ENCODE measurements at regions not wholly inside any gene's neighbourhood (a gene's known extent, or its start where the extent isn't known, plus 50 kb on each side); places are given as distances from the start of the nearest gene placed in this dataset.
"Not testable (repeated sequence)": the region's sequence is repeated elsewhere in the genome, so short reads cannot be mapped to it uniquely, and the experiment has no call there.

DNA sequence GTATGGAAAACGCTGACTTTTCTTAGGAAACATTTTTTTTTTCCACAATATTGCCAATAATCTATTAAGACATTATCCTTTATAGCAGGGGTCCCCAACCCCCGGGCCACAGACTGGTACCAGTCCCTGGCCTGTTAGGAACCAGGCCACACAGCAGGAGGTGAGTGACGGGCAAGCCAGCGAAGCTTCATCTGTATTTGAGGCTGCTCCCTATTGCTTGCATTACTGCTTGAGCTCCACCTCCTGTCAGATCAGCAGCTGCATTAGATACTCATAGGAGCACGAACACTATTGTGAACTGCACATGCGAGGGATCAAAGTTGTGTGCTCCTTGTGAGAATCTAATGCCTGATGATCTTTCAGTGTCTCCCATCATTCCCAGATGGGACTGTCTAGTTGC, 793.7 kb downstream of the SLITRK5 start:
- no peaks in the 10 kb centered on the region for H3K4me1 ChIP-seq
- no peaks in the 10 kb centered on the region for H3F3A ChIP-seq (ENCODE audit: low read depth)
- Mint-ChIP-seq H3K27ac (no peak overlapping the region), H3K4me3 (no peak overlapping the region), H3K36me3 (no peaks in the 10 kb centered on the region), H3K27me3 (ENCODE audit: insufficient read depth, low read depth) (no peaks in the 10 kb centered on the region), H3K4me1 (no peaks in the 10 kb centered on the region), H3K9me3 (no peaks in the 10 kb centered on the region)
- no peaks in the 10 kb centered on the region for H3K36me3 ChIP-seq
- no peak for DNase-seq (ENCODE audit: low spot score)
- no peak overlapping the region for H3K4me2 ChIP-seq
- H4K20me1 ChIP-seq (ENCODE audit: low read depth): no peaks in the 10 kb centered on the region
- H2AFZ ChIP-seq (replicated peaks): no peak overlapping the region
- no peak overlapping the region for H3K27ac ChIP-seq
- no peak for TF ChIP-seq EZH2phosphoT487 (IDR thresholded peaks at IDR 0.05)
- no peak for TF ChIP-seq EZH2 (IDR thresholded peaks at IDR 0.05)
- no peak for TF ChIP-seq CTCF (IDR thresholded peaks at IDR 0.05)
- H3K79me2 ChIP-seq (ENCODE audit: low read depth): no peaks in the 10 kb centered on the region
- H3K4me3 ChIP-seq: no peak overlapping the region
- no peaks in the 10 kb centered on the region for H3K9me3 ChIP-seq (ENCODE audit: low read depth)
- no peaks in the 10 kb centered on the region for H3K27me3 ChIP-seq
- H3K9ac ChIP-seq: no peak overlapping the region

- no peak overlapping the region for H3K9ac ChIP-seq
- H3K4me3 ChIP-seq: no peak overlapping the region
- Mint-ChIP-seq H3K27me3 (ENCODE audit: insufficient read depth, low read depth) (no peaks in the 10 kb centered on the region), H3K9me3 (no peaks in the 10 kb centered on the region), H3K4me3 (no peak overlapping the region), H3K36me3 (no peaks in the 10 kb centered on the region), H3K27ac (no peak overlapping the region), H3K4me1 (no peaks in the 10 kb centered on the region)
- H4K20me1 ChIP-seq (ENCODE audit: low read depth): no peaks in the 10 kb centered on the region
- no peaks in the 10 kb centered on the region for H3K27me3 ChIP-seq
- H3K4me2 ChIP-seq: no peak overlapping the region
- H3K27ac ChIP-seq: no peak overlapping the region
- H2AFZ ChIP-seq (replicated peaks): no peak overlapping the region
- no peak for DNase-seq (ENCODE audit: low spot score)
- no peaks in the 10 kb centered on the region for H3K79me2 ChIP-seq (ENCODE audit: low read depth)
- no peaks in the 10 kb centered on the region for H3K36me3 ChIP-seq
- TF ChIP-seq CTCF (IDR thresholded peaks at IDR 0.05): no peak
- no peak for TF ChIP-seq EZH2phosphoT487 (IDR thresholded peaks at IDR 0.05)
- no peak for TF ChIP-seq EZH2 (IDR thresholded peaks at IDR 0.05)
- no peaks in the 10 kb centered on the region for H3K9me3 ChIP-seq (ENCODE audit: low read depth)
- no peaks in the 10 kb centered on the region for H3F3A ChIP-seq (ENCODE audit: low read depth)
- no peaks in the 10 kb centered on the region for H3K4me1 ChIP-seq
These were observed 801.1 kb downstream of the SLITRK5 start for GRCh38 chr13:88472316-88472715.

DNA sequence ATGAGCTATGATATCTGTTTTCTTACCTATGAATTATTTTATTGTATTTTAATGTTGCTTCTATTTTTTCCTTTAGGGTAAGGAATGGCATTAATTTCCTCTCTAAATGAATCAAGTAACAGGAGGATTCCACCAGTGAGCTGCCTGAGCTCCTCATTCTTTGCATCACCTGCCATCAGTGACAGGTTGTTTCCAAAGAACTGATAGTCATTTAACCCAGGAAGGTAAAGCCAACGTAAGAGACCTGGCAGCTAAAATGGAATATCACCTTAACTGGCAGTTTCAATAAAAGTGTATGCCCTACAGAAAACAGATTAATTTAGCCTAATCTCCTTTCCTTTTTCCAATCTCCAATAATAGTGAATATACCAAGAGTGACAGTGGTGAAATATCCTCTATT, 812.0 kb downstream of the SLITRK5 start:
- no peaks in the 10 kb centered on the region for H3F3A ChIP-seq (ENCODE audit: low read depth)
- H3K9me3 ChIP-seq (ENCODE audit: low read depth): no peaks in the 10 kb centered on the region
- TF ChIP-seq EZH2 (IDR thresholded peaks at IDR 0.05) (no peak), EZH2phosphoT487 (IDR thresholded peaks at IDR 0.05) (no peak), CTCF (IDR thresholded peaks at IDR 0.05) (no peak)
- H3K27me3 Mint-ChIP-seq (ENCODE audit: insufficient read depth, low read depth): peaks cover 2% of the 10 kb centered on the region
- no peak overlapping the region for H3K4me3 Mint-ChIP-seq
- H3K27ac Mint-ChIP-seq: no peak overlapping the region
- no peak for DNase-seq (ENCODE audit: low spot score)
- no peak overlapping the region for H3K27ac ChIP-seq
- H2AFZ ChIP-seq (replicated peaks): no peak overlapping the region
- no peaks in the 10 kb centered on the region for H3K79me2 ChIP-seq (ENCODE audit: low read depth)
- H3K36me3 Mint-ChIP-seq: no peaks in the 10 kb centered on the region
- peaks cover 6% of the 10 kb centered on the region for H3K9me3 Mint-ChIP-seq
- H3K4me1 ChIP-seq: peaks cover 4% of the 10 kb centered on the region
- H3K36me3 ChIP-seq: no peaks in the 10 kb centered on the region
- H3K27me3 ChIP-seq: no peaks in the 10 kb centered on the region
- no peak overlapping the region for H3K9ac ChIP-seq
- H4K20me1 ChIP-seq (ENCODE audit: low read depth): no peaks in the 10 kb centered on the region
- no peak overlapping the region for H3K4me3 ChIP-seq
- H3K4me1 Mint-ChIP-seq: no peaks in the 10 kb centered on the region
- no peak overlapping the region for H3K4me2 ChIP-seq

- DNase-seq (ENCODE audit: low spot score): no peak
- Histone ChIP-seq H3K9ac (no peak overlapping the region), H3K4me3 (no peak overlapping the region), H3K4me1 (no peaks in the 10 kb centered on the region), H3K27me3 (no peaks in the 10 kb centered on the region), H3K36me3 (no peaks in the 10 kb centered on the region), H3F3A (ENCODE audit: low read depth) (no peaks in the 10 kb centered on the region), H4K20me1 (ENCODE audit: low read depth) (no peaks in the 10 kb centered on the region), H3K9me3 (ENCODE audit: low read depth) (no peaks in the 10 kb centered on the region), H3K79me2 (ENCODE audit: low read depth) (no peaks in the 10 kb centered on the region), H3K27ac (no peak overlapping the region), H2AFZ (replicated peaks) (no peak overlapping the region), H3K4me2 (no peak overlapping the region)
- TF ChIP-seq EZH2phosphoT487 (IDR thresholded peaks at IDR 0.05) (no peak), EZH2 (IDR thresholded peaks at IDR 0.05) (no peak), CTCF (IDR thresholded peaks at IDR 0.05) (no peak)
- H3K27me3 Mint-ChIP-seq (ENCODE audit: insufficient read depth, low read depth): no peaks in the 10 kb centered on the region
- H3K9me3 Mint-ChIP-seq: peaks cover 31% of the 10 kb centered on the region
- no peak overlapping the region for H3K4me3 Mint-ChIP-seq
- H3K36me3 Mint-ChIP-seq: no peaks in the 10 kb centered on the region
- no peaks in the 10 kb centered on the region for H3K4me1 Mint-ChIP-seq
- no peak overlapping the region for H3K27ac Mint-ChIP-seq
These were observed 836.7 kb downstream of the SLITRK5 start for GRCh38 chr13:88507909-88508308.

GRCh38 chr13:88512993-88513392, 841.8 kb downstream of the SLITRK5 start:
- not testable (repeated sequence) for H3K27ac ChIP-seq; DNase-seq (ENCODE audit: low spot score); H2AFZ ChIP-seq (replicated peaks); H3K79me2 ChIP-seq (ENCODE audit: low read depth); H3K4me3 ChIP-seq; H3K27me3 Mint-ChIP-seq (ENCODE audit: insufficient read depth, low read depth); H3K9ac ChIP-seq; H4K20me1 ChIP-seq (ENCODE audit: low read depth); H3K4me3 Mint-ChIP-seq; H3K4me1 Mint-ChIP-seq; H3K27me3 ChIP-seq; H3K4me1 ChIP-seq; H3K4me2 ChIP-seq; H3F3A ChIP-seq (ENCODE audit: low read depth); H3K9me3 ChIP-seq (ENCODE audit: low read depth); H3K36me3 ChIP-seq; H3K27ac Mint-ChIP-seq; H3K36me3 Mint-ChIP-seq
- H3K9me3 Mint-ChIP-seq: peaks cover 19% of the 10 kb centered on the region

All from neural progenitor cell (in vitro differentiated cells).